Heart left ventricle (tissue), 13 donors: ENCODE measurements at regions not wholly inside any gene's neighbourhood (a gene's known extent, or its start where the extent isn't known, plus 50 kb on each side); places are given as distances from the start of the nearest gene placed in this dataset.

Source experiments
- POLR2A ChIP-seq, 2 donors: fragments of 450-650 bp; IDR thresholded peaks; one replicate each; pipeline ENCODE4 v1.6.1; 2017; ENCODE audit warnings: antibody characterized with exemption in 2 of 2, mild to moderate bottlenecking in 2 of 2, moderate library complexity in 2 of 2
- TF ChIP-seq, protein P1 (sequence below), 12 donors: fragments of 200-600 bp; sonication (generic) in 4 of 12; IDR thresholded peaks; one replicate each; pipeline versions ENCODE4 v1.5.0 to v1.8.0; 2018 to 2022; ENCODE audit warnings: antibody characterized with exemption in 12 of 12, mild to moderate bottlenecking in 5 of 12
- donor health status: ischemic (EF 13 %, LVEDD 7.1; RV severe dilation, severe dysfunction).
- donor health status: DM: no; HTN: yes; CAD: no.
- donor health status: DM: no; HTN: no; CAD: no.
- donor health status: ischemic (EF 25% LVEDD 6.9; RV normal size, moderate dysfunction).
- donor health status: ischemic (EF 25% LVEDD 5.7; RV mildly dilated, moderate dysfunction).
- donor health status: ischemic (EF 35%, LVEDD 5.7; RV mildly dilated, moderate dysfunction).
- donor health status: nonischemic (EF 11% LVEDD 7.7; RV severe dilation, severe dysfunction).
- donor health status: DM: yes; HTN: yes; CAD: no.
- donor health status: PGD.
- donor health status: ischemic (EF 29% LVEDD 5.4; RV normal size, mild dysfunction).
- donor health status: nonischemic (EF 23%, LVEDD 6.1; RV moderate dilation, normal function).

DNA sequence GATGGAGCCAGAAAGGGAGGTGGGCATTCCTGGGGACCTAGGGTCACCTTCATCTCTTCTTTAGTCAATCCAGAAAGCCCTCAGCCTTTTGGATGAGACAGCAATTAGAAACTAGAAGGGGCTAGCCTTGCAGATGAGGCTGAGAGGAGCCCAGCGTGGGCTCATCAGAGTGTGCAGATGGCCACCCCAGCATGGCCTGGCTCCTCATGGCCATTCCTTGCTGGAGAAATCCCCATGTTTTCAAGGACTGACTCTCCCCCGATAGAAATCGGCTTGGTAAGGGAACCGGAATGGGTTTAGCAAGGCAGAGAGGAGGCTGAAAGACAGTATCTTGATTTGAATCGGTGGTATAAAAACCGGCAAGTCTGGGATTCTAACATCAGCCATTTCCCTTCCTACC lies 274.6 kb downstream of the BUD13 start:
- TF ChIP-seq, protein P1, sequence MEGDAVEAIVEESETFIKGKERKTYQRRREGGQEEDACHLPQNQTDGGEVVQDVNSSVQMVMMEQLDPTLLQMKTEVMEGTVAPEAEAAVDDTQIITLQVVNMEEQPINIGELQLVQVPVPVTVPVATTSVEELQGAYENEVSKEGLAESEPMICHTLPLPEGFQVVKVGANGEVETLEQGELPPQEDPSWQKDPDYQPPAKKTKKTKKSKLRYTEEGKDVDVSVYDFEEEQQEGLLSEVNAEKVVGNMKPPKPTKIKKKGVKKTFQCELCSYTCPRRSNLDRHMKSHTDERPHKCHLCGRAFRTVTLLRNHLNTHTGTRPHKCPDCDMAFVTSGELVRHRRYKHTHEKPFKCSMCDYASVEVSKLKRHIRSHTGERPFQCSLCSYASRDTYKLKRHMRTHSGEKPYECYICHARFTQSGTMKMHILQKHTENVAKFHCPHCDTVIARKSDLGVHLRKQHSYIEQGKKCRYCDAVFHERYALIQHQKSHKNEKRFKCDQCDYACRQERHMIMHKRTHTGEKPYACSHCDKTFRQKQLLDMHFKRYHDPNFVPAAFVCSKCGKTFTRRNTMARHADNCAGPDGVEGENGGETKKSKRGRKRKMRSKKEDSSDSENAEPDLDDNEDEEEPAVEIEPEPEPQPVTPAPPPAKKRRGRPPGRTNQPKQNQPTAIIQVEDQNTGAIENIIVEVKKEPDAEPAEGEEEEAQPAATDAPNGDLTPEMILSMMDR (IDR thresholded peaks at IDR 0.05): no peak
- TF ChIP-seq POLR2A (IDR thresholded peaks at IDR 0.05): no peak
